ENCODE measurements at regions not wholly inside any gene's neighbourhood (a gene's known extent, or its start where the extent isn't known, plus 50 kb on each side); places are given as distances from the start of the nearest gene placed in this dataset.
A peak's percentile ranks its signal among the peaks of the same experiment; 100 is the strongest.

- no peak overlapping the region for H3K27ac ChIP-seq
- no peak overlapping the region for H3K4me3 ChIP-seq
- no peaks in the 10 kb centered on the region for H3K36me3 ChIP-seq
- DNase-seq = no peak
- intact Hi-C loops (cut with DNase I; ENCODE audit: low total_unique reads) = no loop called here
- no peaks in the 10 kb centered on the region for H3K9me3 ChIP-seq
- H3K4me1 ChIP-seq = no peaks in the 10 kb centered on the region
- TF ChIP-seq CTCF (IDR thresholded peaks at IDR 0.05) = no peak
- H3K27me3 ChIP-seq = no peaks in the 10 kb centered on the region
Measured at GRCh38 chr7:94069162-94069739, 65.1 kb upstream of the BET1 start.

DNA sequence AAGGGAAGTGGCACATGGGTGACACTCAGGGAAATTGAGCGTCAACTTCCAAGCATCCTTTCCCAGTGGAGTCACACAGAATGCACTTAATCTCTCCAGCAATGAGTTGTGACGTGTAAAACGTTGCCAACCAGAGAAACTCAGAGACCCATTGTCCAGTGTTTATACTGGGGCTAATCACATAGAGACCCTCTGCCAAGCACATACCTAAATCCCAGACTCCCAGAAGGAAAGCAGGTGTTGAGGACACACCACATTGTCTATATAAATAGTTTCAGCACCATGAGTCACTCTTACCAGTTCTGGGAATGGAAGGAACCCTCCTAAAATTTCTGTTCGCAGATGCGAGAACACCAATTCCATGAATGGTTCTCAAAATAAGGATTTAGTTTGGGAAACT lies 76.4 kb upstream of the BET1 start:
- intact Hi-C loops (cut with DNase I; ENCODE audit: low total_unique reads) = no loop called here
- H3K27me3 ChIP-seq = no peaks in the 10 kb centered on the region
- no peak overlapping the region for H3K4me3 ChIP-seq
- H3K4me1 ChIP-seq = no peaks in the 10 kb centered on the region
- TF ChIP-seq CTCF (IDR thresholded peaks at IDR 0.05) = no peak
- no peak for DNase-seq
- H3K9me3 ChIP-seq = no peaks in the 10 kb centered on the region
- no peak overlapping the region for H3K27ac ChIP-seq
- no peaks in the 10 kb centered on the region for H3K36me3 ChIP-seq

DNA sequence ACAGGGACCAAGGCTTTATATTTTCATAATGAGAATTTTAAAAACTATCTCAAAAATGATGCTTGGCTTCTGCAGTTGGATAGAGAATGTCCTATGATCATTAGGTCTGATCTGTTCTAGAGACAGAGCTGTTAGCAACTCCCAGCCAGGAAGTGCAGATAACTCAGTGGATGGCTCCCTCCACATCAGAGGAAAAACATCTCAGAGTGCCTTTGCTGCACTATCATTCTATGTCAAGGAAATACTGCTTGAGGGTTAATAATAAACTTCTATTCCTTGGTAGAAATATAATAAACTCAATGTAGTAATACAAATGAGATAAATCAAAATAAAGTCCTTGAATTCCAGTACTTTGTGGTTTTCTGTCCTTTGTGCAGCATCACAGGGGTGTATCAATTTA lies 78.0 kb upstream of the BET1 start:
- intact Hi-C loops (cut with DNase I; ENCODE audit: low total_unique reads) = no loop called here
- Histone ChIP-seq H3K9me3 (no peaks in the 10 kb centered on the region), H3K27me3 (no peaks in the 10 kb centered on the region), H3K4me1 (no peaks in the 10 kb centered on the region), H3K4me3 (no peak overlapping the region), H3K36me3 (no peaks in the 10 kb centered on the region), H3K27ac (no peak overlapping the region)
- DNase-seq = no peak
- no peak for TF ChIP-seq CTCF (IDR thresholded peaks at IDR 0.05)

GRCh38 chr7:94087664-94088352 lies 83.7 kb upstream of the BET1 start:
- no peaks in the 10 kb centered on the region for H3K9me3 ChIP-seq
- H3K36me3 ChIP-seq = no peaks in the 10 kb centered on the region
- DNase-seq = no peak
- intact Hi-C loops (cut with DNase I; ENCODE audit: low total_unique reads) = loop anchor here (5.0 kb wide), 1 partner anchor 291 kb away; no protein-coding TSS in a partner anchor
- no peaks in the 10 kb centered on the region for H3K4me1 ChIP-seq
- H3K27ac ChIP-seq = no peak overlapping the region
- TF ChIP-seq CTCF (IDR thresholded peaks at IDR 0.05) = peak; percentile 68 to 71
- H3K27me3 ChIP-seq = no peaks in the 10 kb centered on the region
- peak overlapping the region in 1 of 2 donors; percentile 9 for H3K4me3 ChIP-seq

- Histone ChIP-seq H3K36me3 (no peaks in the 10 kb centered on the region), H3K4me1 (no peaks in the 10 kb centered on the region), H3K9me3 (no peaks in the 10 kb centered on the region), H3K27ac (no peak overlapping the region), H3K27me3 (no peaks in the 10 kb centered on the region), H3K4me3 (no peak overlapping the region)
- intact Hi-C loops (cut with DNase I; ENCODE audit: low total_unique reads) = loop anchor here (5.0 kb wide), 1 partner anchor 291 kb away; no protein-coding TSS in a partner anchor
- DNase-seq = no peak
- no peak for TF ChIP-seq CTCF (IDR thresholded peaks at IDR 0.05)
Measured at GRCh38 chr7:94088560-94088959, 84.4 kb upstream of the BET1 start.

Data from tibial artery (tissue), 4 donors.